ENCODE measurements at regions not wholly inside any gene's neighbourhood (a gene's known extent, or its start where the extent isn't known, plus 50 kb on each side); places are given as distances from the start of the nearest gene placed in this dataset.

- Histone ChIP-seq H2BK15ac (ENCODE audit: low read length) (no peak overlapping the region), H2BK5ac (ENCODE audit: low read depth, low read length) (no peak overlapping the region), H2AK5ac (ENCODE audit: low read depth, low read length) (no peak overlapping the region), H3K4me1 (replicated peaks in 1 of 4; ENCODE audit: control insufficient read depth in 3 of 4, insufficient read depth in 4 of 4, low read length in 3 of 4) (peaks cover 3 to 15% (median 7%) of the 10 kb centered on the region in 4 experiments), H3K4me2 (ENCODE audit: insufficient read depth in 1 of 2, low read depth in 2 of 2, low read length in 2 of 2) (peak overlapping the region; percentile 1; a peak in 2 of 4 replicates), H3K27ac (ENCODE audit: low read depth, low read length) (0 out of 2 replicates have a peak overlapping the region, but pooled peaks have one; percentile 13), H3K23ac (ENCODE audit: insufficient read length) (no peak overlapping the region), H3K79me1 (ENCODE audit: low read depth, low read length) (no peaks in the 10 kb centered on the region), H4K5ac (ENCODE audit: insufficient read length, low read depth, low read length) (no peak overlapping the region), H3K56ac (replicated peaks; ENCODE audit: insufficient read length, low read depth, low read length) (no peak overlapping the region), H3K9me3 (ENCODE audit: insufficient read depth in 2 of 2, low read depth in 1 of 2, low read length in 1 of 2) (no peaks in the 10 kb centered on the region), H2AFZ (ENCODE audit: low read length) (no peak overlapping the region), H2BK12ac (ENCODE audit: low read depth, low read length) (no peak overlapping the region), H3K27me3 (replicated peaks in 1 of 4; ENCODE audit: control insufficient read depth in 3 of 4, extremely low read depth in 1 of 4, insufficient read depth in 3 of 4, low read length in 3 of 4) (no peaks in the 10 kb centered on the region), H4K8ac (ENCODE audit: extremely low read depth, insufficient read depth, low read length) (no peak overlapping the region), H4K91ac (replicated peaks; ENCODE audit: insufficient read length, low read length) (no peak overlapping the region), H3K23me2 (ENCODE audit: low read depth, low read length) (no peaks in the 10 kb centered on the region), H3K4me3 (ENCODE audit: extremely low read depth in 1 of 4, insufficient read depth in 2 of 4, low read depth in 3 of 4, low read length in 4 of 4) (peak overlapping the region in 1 of 4 experiments; percentile 1; a peak in 1 of 8 replicates), H2BK120ac (replicated peaks; ENCODE audit: low read depth, low read length) (no peak overlapping the region), H2BK20ac (ENCODE audit: low read length) (no peak overlapping the region), H3K14ac (ENCODE audit: insufficient read length) (no peak overlapping the region), H3K79me2 (ENCODE audit: control insufficient read depth in 1 of 2, insufficient read depth in 2 of 2, low read length in 2 of 2) (no peaks in the 10 kb centered on the region), H3K4ac (replicated peaks; ENCODE audit: insufficient read length, low read depth, low read length) (no peak overlapping the region), H4K20me1 (replicated peaks in 1 of 2; ENCODE audit: control insufficient read depth in 1 of 2, insufficient read depth in 2 of 2, low read length in 2 of 2) (no peaks in the 10 kb centered on the region), H3K36me3 (ENCODE audit: control insufficient read depth in 2 of 4, insufficient read depth in 4 of 4, low read length in 3 of 4) (no peaks in the 10 kb centered on the region), H3K18ac (ENCODE audit: extremely low read depth, low read length) (no peak overlapping the region), H3K9ac (replicated peaks in 1 of 4; ENCODE audit: extremely low read depth in 1 of 4, low read depth in 3 of 4, low read length in 3 of 4) (no peak overlapping the region)
- TF ChIP-seq GTF2F1 (IDR thresholded peaks at IDR 0.05; ENCODE audit: borderline replicate concordance, low read depth, low read length) = no peak
- no peak for TF ChIP-seq EZH2 (IDR thresholded peaks at IDR 0.05; ENCODE audit: low read depth, low read length, severe bottlenecking)
- no peak for TF ChIP-seq RXRA (IDR thresholded peaks at IDR 0.05; ENCODE audit: insufficient read depth, low read depth, low read length)
- no peak for TF ChIP-seq SAP30 (IDR thresholded peaks at IDR 0.05; ENCODE audit: insufficient read depth, insufficient replicate concordance, low read length)
- TF ChIP-seq SIN3A (conservative IDR thresholded peaks at IDR 0.05 in 1 of 2, IDR thresholded peaks at IDR 0.05 in 1 of 2; ENCODE audit: low read depth in 1 of 2, low read length in 2 of 2) = no peak
- TF ChIP-seq EP300 (IDR thresholded peaks at IDR 0.05; ENCODE audit: borderline replicate concordance in 1 of 2, low read depth in 2 of 2, low read length in 2 of 2) = no peak
- WGBS, 2 experiments (ENCODE audit: extremely low coverage in 1 of 2, insufficient coverage in 1 of 2, insufficient read length in 1 of 2, insufficient replicate concordance in 2 of 2, low coverage in 1 of 2, low lambda C conversion rate in 2 of 2, missing lambda C conversion rate in 1 of 2) = 21% methylated on average over 1 of the region's 1 CpG; no CpG with 5 or more reads in 1 of the 2 experiments
- DNase-seq (ENCODE audit: low read depth in 1 of 2, low spot score in 2 of 2) (no peak), FAIRE-seq (no peak)
- POLR2A ChIA-PET (ENCODE audit: partially characterized antibody) = interaction anchor here (1.0 to 1.3 kb wide), 2 partner anchors 21 to 477 kb away, joined by 3 read pairs; no protein-coding TSS in a partner anchor
- CTCF ChIA-PET (ENCODE audit: partially characterized antibody) = no interaction called here
Measured at GRCh38 chr9:71519098-71519696, 249.1 kb downstream of the CEMIP2 start.
